Right atrium auricular region (tissue), 2 donors: ENCODE measurements at regions not wholly inside any gene's neighbourhood (a gene's known extent, or its start where the extent isn't known, plus 50 kb on each side); places are given as distances from the start of the nearest gene placed in this dataset.

ENCODE experiments used
- DNase-seq: peaks from one replicate; pipeline ENCODE4 v3.0.0-alpha.2; 2019; ENCODE audit warnings: low spot score
- H3K27ac ChIP-seq, 2 donors: fragments of 200-600 bp; sonication (generic); 1 replicate in 1 of 2; 2 replicates in 1 of 2; pipeline ENCODE4 v1.5.1; 2016 to 2019
- H3K27me3 ChIP-seq, 2 donors: fragments of 200-600 bp; sonication (generic); one replicate each; pipeline versions ENCODE4 v1.5.1 to v1.6.0; 2017 to 2019
- H3K36me3 ChIP-seq: fragments of 200-600 bp; sonication (generic); one replicate; pipeline ENCODE4 v1.5.1; 2016
- H3K4me1 ChIP-seq, 2 donors: fragments of 200-600 bp; sonication (generic); one replicate each; pipeline versions ENCODE4 v1.5.1 to v1.6.0; 2017 to 2019
- H3K4me3 ChIP-seq, 2 donors: fragments of 200-600 bp; sonication (generic); 1 replicate in 1 of 2; 2 replicates in 1 of 2; pipeline ENCODE4 v1.5.1; 2017 to 2019; ENCODE audit warnings: mild to moderate bottlenecking in 1 of 2, moderate library complexity in 1 of 2
- H3K9me3 ChIP-seq, 2 donors: fragments of 200-600 bp; sonication (generic); one replicate each; pipeline ENCODE4 v1.5.1; 2019
- CTCF ChIP-seq, 2 donors: fragments of 200-600 bp; sonication (generic); IDR thresholded peaks; one replicate each; pipeline ENCODE4 v1.5.1; 2019; ENCODE audit warnings: antibody characterized with exemption in 2 of 2

GRCh38 chr5:152606776-152607364, 201.8 kb upstream of the NMUR2 start:
- Histone ChIP-seq H3K36me3 (no peaks in the 10 kb centered on the region), H3K4me1 (no peaks in the 10 kb centered on the region), H3K27ac (no peak overlapping the region), H3K9me3 (no peaks in the 10 kb centered on the region), H3K27me3 (no peaks in the 10 kb centered on the region), H3K4me3 (no peak overlapping the region)
- DNase-seq = no peak
- TF ChIP-seq CTCF (IDR thresholded peaks at IDR 0.05) = no peak

- no peak for DNase-seq
- no peak overlapping the region for H3K27ac ChIP-seq
- no peaks in the 10 kb centered on the region for H3K9me3 ChIP-seq
- H3K36me3 ChIP-seq = no peaks in the 10 kb centered on the region
- TF ChIP-seq CTCF (IDR thresholded peaks at IDR 0.05) = no peak
- no peak overlapping the region for H3K4me3 ChIP-seq
- H3K4me1 ChIP-seq = no peaks in the 10 kb centered on the region
- H3K27me3 ChIP-seq = no peaks in the 10 kb centered on the region
Observed at GRCh38 chr5:152607401-152608160, 202.5 kb upstream of the NMUR2 start.

GRCh38 chr5:152608458-152608857, 203.4 kb upstream of the NMUR2 start:
- no peaks in the 10 kb centered on the region for H3K9me3 ChIP-seq
- no peaks in the 10 kb centered on the region for H3K4me1 ChIP-seq
- no peak overlapping the region for H3K27ac ChIP-seq
- no peaks in the 10 kb centered on the region for H3K27me3 ChIP-seq
- no peaks in the 10 kb centered on the region for H3K36me3 ChIP-seq
- H3K4me3 ChIP-seq = no peak overlapping the region
- DNase-seq = no peak
- no peak for TF ChIP-seq CTCF (IDR thresholded peaks at IDR 0.05)

GRCh38 chr5:152619756-152620155, 214.7 kb upstream of the NMUR2 start:
- H3K27me3 ChIP-seq = no peaks in the 10 kb centered on the region
- no peak for DNase-seq
- no peak for TF ChIP-seq CTCF (IDR thresholded peaks at IDR 0.05)
- no peak overlapping the region for H3K27ac ChIP-seq
- no peaks in the 10 kb centered on the region for H3K4me1 ChIP-seq
- no peak overlapping the region for H3K4me3 ChIP-seq
- H3K9me3 ChIP-seq = no peaks in the 10 kb centered on the region
- H3K36me3 ChIP-seq = no peaks in the 10 kb centered on the region

- DNase-seq = no peak
- Histone ChIP-seq H3K27ac (no peak overlapping the region), H3K36me3 (no peaks in the 10 kb centered on the region), H3K9me3 (no peaks in the 10 kb centered on the region), H3K4me1 (no peaks in the 10 kb centered on the region), H3K27me3 (no peaks in the 10 kb centered on the region), H3K4me3 (no peak overlapping the region)
- TF ChIP-seq CTCF (IDR thresholded peaks at IDR 0.05) = no peak
Observed at GRCh38 chr5:152622628-152623027, 217.5 kb upstream of the NMUR2 start.
